ENCODE measurements at regions not wholly inside any gene's neighbourhood (a gene's known extent, or its start where the extent isn't known, plus 50 kb on each side); places are given as distances from the start of the nearest gene placed in this dataset.

GRCh38 chr2:40556739-40557138 is 104.8 kb upstream of the SLC8A1 start:
- TF ChIP-seq CTCF (IDR thresholded peaks at IDR 0.05), result no peak
- ATAC-seq, result peak in 1 of 8 donors; percentile 34

GRCh38 chr2:40558761-40559160 is 106.9 kb upstream of the SLC8A1 start:
- WGBS, 2 donors, result 87 to 91% methylated on average over 6 of the region's 6 CpGs
- no peak for DNase-seq

More at GRCh38 chr2:40556739-40557138, 104.8 kb upstream of the SLC8A1 start:
- no peaks in the 10 kb centered on the region for H3K9me3 ChIP-seq
- no peak overlapping the region for H3K4me3 ChIP-seq
- no peaks in the 10 kb centered on the region for H3K27me3 ChIP-seq
- no peaks in the 10 kb centered on the region for H3K36me3 ChIP-seq
- peaks cover 0 to 12% (median 0%) of the 10 kb centered on the region in 9 donors for H3K4me1 ChIP-seq
- DNase-seq, result no peak
- H3K27ac ChIP-seq, result no peak overlapping the region
- intact Hi-C loops (cut with DNase I), result loop anchor here in 7 of 10 donors (5.0 to 10.0 kb wide), 6 partner anchors 72 to 639 kb away; partner anchors contain the start of gene SLC8A1 (in 2 of the 7)
- 72 to 84% methylated on average over 6 of the region's 6 CpGs for WGBS, 2 donors

GRCh38 chr2:40559175-40559574 is 107.3 kb upstream of the SLC8A1 start:
- 91 to 97% methylated on average over 2 of the region's 2 CpGs for WGBS, 2 donors
- Histone ChIP-seq H3K36me3 (no peaks in the 10 kb centered on the region), H3K27ac (no peak overlapping the region), H3K9me3 (no peaks in the 10 kb centered on the region), H3K27me3 (no peaks in the 10 kb centered on the region), H3K4me1 (peaks cover 0 to 9% (median 0%) of the 10 kb centered on the region in 9 donors), H3K4me3 (no peak overlapping the region)
- intact Hi-C loops (cut with DNase I), result loop anchor here in 7 of 10 donors (5.0 to 10.0 kb wide), 6 partner anchors 74 to 642 kb away; partner anchors contain the start of gene SLC8A1 (in 2 of the 7)
- ATAC-seq (no peak), DNase-seq (no peak)
- no peak for TF ChIP-seq CTCF (IDR thresholded peaks at IDR 0.05)

More at GRCh38 chr2:40558761-40559160, 106.9 kb upstream of the SLC8A1 start:
- H3K4me3 ChIP-seq, result no peak overlapping the region
- no peaks in the 10 kb centered on the region for H3K9me3 ChIP-seq
- H3K27me3 ChIP-seq, result no peaks in the 10 kb centered on the region
- H3K27ac ChIP-seq, result no peak overlapping the region
- no peak for TF ChIP-seq CTCF (IDR thresholded peaks at IDR 0.05)
- H3K36me3 ChIP-seq, result no peaks in the 10 kb centered on the region
- intact Hi-C loops (cut with DNase I), result loop anchor here in 7 of 10 donors (5.0 to 10.0 kb wide), 6 partner anchors 74 to 641 kb away; partner anchors contain the start of gene SLC8A1 (in 2 of the 7)
- ATAC-seq, result no peak
- H3K4me1 ChIP-seq, result peaks cover 0 to 12% (median 0%) of the 10 kb centered on the region in 9 donors

- no peak for ATAC-seq
- 47 to 66% methylated on average over 2 of the region's 2 CpGs for WGBS, 2 donors
- intact Hi-C loops (cut with DNase I), result loop anchor here in 1 of 10 donors (5.0 kb wide), 1 partner anchor 652 kb away; no protein-coding TSS in a partner anchor
Observed at GRCh38 chr2:40564184-40564583, 112.3 kb upstream of the SLC8A1 start.

More at GRCh38 chr2:40564184-40564583, 112.3 kb upstream of the SLC8A1 start:
- no peaks in the 10 kb centered on the region for H3K4me1 ChIP-seq
- H3K27me3 ChIP-seq, result no peaks in the 10 kb centered on the region
- no peak for TF ChIP-seq CTCF (IDR thresholded peaks at IDR 0.05)
- H3K36me3 ChIP-seq, result no peaks in the 10 kb centered on the region
- H3K4me3 ChIP-seq, result no peak overlapping the region
- no peaks in the 10 kb centered on the region for H3K9me3 ChIP-seq
- no peak for DNase-seq
- no peak overlapping the region for H3K27ac ChIP-seq

Measured in heart right ventricle (tissue), 16 donors.